Midbrain (tissue), 1 donor: ENCODE measurements at regions not wholly inside any gene's neighbourhood (a gene's known extent, or its start where the extent isn't known, plus 50 kb on each side); places are given as distances from the start of the nearest gene placed in this dataset.

ENCODE experiments used
- DNase-seq: peaks from one replicate; lab custom pipeline; 2025; lab: John Stamatoyannopoulos, UW

DNA sequence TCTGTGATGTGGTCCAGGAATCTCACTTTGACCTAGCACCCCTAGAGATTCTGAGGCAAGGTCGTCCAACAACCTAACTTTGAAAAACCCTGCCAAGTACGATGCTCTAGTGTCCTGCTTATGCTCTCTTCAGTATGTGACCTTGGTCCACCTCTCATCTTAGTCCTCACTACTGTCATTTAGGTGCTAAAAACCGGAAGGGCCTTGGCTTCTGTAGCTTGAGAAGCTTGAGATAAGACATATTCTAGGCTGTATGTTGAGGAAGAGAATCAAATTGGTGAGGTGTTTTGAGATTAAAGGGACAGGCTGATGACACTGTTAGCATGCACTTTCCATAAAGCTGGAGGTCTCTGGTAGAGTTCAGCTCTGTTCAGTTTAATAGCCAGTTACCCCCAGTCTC lies 57.0 kb upstream of the MTPN start:
- DNase-seq, result no peak

GRCh38 chr7:136033413-136034031 lies 56.4 kb upstream of the MTPN start:
- DNase-seq, result peak; percentile 20

GRCh38 chr7:136030867-136031318 lies 53.7 kb upstream of the MTPN start:
- no peak for DNase-seq

DNA sequence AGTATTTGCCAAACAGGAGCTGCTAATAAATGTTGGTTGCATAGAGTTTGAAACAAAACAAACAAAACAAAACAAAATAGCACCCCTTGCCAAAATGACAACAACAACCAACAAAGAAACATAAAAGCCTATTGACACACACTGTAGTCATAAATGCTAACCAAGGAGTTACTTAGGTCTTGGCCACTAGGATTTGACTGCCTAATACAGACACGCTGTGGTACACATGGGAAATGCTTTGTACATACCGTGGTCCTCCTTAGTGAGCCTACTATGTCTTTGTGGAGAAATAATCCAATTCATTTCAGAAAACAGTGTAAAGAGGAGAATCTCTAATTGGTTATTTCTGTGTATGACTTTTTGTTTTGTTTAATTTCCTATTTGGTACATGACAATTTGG lies 53.2 kb upstream of the MTPN start:
- DNase-seq, result no peak

DNA sequence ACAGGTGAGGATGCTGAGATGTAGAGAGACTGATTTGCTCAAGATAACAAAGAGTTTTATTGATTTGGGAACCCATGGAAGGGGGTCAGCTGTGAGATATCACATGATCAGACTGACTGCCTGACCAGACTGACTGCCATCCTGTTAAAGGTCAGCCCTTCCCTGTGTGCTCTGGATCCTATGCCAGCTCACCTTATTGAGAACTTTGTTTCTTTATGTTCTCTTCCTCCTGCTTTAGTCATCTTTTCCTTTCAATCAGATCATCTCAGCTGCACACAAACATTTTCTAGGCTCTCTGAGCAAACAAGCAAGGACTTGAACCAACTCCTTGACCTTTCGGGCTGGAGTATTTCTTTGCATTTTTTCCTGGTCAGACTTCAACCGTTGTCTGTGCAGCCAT lies 50.0 kb upstream of the MTPN start:
- DNase-seq, result no peak
